Neural crest cell (in vitro differentiated cells): ENCODE measurements at regions not wholly inside any gene's neighbourhood (a gene's known extent, or its start where the extent isn't known, plus 50 kb on each side); places are given as distances from the start of the nearest gene placed in this dataset.

Experiments
- DNase-seq: peaks from one replicate; pipeline ENCODE4 v3.0.0; 2021; ENCODE audit warnings: low read depth, mixed read lengths, low spot score
- H3K27ac Mint-ChIP-seq: one replicate; pipeline ENCODE4 v1.8.0; 2021; ENCODE audit warnings: mild to moderate bottlenecking, mixed read lengths; ENCODE audit not compliant: unreplicated experiment
- H3K27me3 Mint-ChIP-seq: 2 replicates; pipeline ENCODE4 v1.8.0; 2021; ENCODE audit warnings: low read depth, mild to moderate bottlenecking, mixed read lengths
- H3K36me3 Mint-ChIP-seq: 2 replicates; pipeline ENCODE4 v1.8.0; 2021; ENCODE audit warnings: low read depth, mild to moderate bottlenecking, mixed read lengths
- H3K4me1 Mint-ChIP-seq: 2 replicates; pipeline ENCODE4 v1.8.0; 2021; ENCODE audit warnings: mixed read lengths
- H3K4me3 Mint-ChIP-seq: one replicate; pipeline ENCODE4 v1.8.0; 2021; ENCODE audit warnings: mild to moderate bottlenecking, mixed read lengths
- H3K9me3 Mint-ChIP-seq: 2 replicates; pipeline ENCODE4 v1.8.0; 2021; ENCODE audit warnings: mixed read lengths
- CTCF ChIP-seq: fragments of 200-600 bp; sonication (generic); conservative IDR thresholded peaks from 2 replicates; pipeline ENCODE4 v1.5.0; 2021; ENCODE audit warnings: antibody characterized with exemption, mild to moderate bottlenecking

- no peak overlapping the region for H3K4me3 Mint-ChIP-seq
Measured at GRCh38 chr18:37640504-37640903, 74.9 kb upstream of the CELF4 start.

GRCh38 chr18:37639846-37640245 is 74.2 kb upstream of the CELF4 start:
- no peaks in the 10 kb centered on the region for H3K4me1 Mint-ChIP-seq
- DNase-seq: no peak
- peaks cover 6% of the 10 kb centered on the region for H3K36me3 Mint-ChIP-seq
- no peak for TF ChIP-seq CTCF
- H3K27ac Mint-ChIP-seq: no peak overlapping the region
- no peaks in the 10 kb centered on the region for H3K27me3 Mint-ChIP-seq
- H3K4me3 Mint-ChIP-seq: no peak overlapping the region
- H3K9me3 Mint-ChIP-seq: peaks cover 7% of the 10 kb centered on the region

More at GRCh38 chr18:37640504-37640903, 74.9 kb upstream of the CELF4 start:
- Mint-ChIP-seq H3K4me1 (no peaks in the 10 kb centered on the region), H3K27me3 (no peaks in the 10 kb centered on the region), H3K36me3 (peaks cover 9% of the 10 kb centered on the region), H3K9me3 (peaks cover 10% of the 10 kb centered on the region), H3K27ac (no peak overlapping the region)
- DNase-seq: no peak
- TF ChIP-seq CTCF: no peak

- Mint-ChIP-seq H3K4me3 (no peak overlapping the region), H3K27ac (no peak overlapping the region), H3K36me3 (no peaks in the 10 kb centered on the region), H3K9me3 (no peaks in the 10 kb centered on the region), H3K27me3 (no peaks in the 10 kb centered on the region), H3K4me1 (no peaks in the 10 kb centered on the region)
- no peak for TF ChIP-seq CTCF
- DNase-seq: no peak
Measured at GRCh38 chr18:37637478-37637850, 71.9 kb upstream of the CELF4 start.

GRCh38 chr18:37636831-37637477 is 71.4 kb upstream of the CELF4 start:
- H3K4me1 Mint-ChIP-seq: no peaks in the 10 kb centered on the region
- H3K27ac Mint-ChIP-seq: no peak overlapping the region
- H3K27me3 Mint-ChIP-seq: no peaks in the 10 kb centered on the region
- H3K36me3 Mint-ChIP-seq: no peaks in the 10 kb centered on the region
- H3K9me3 Mint-ChIP-seq: no peaks in the 10 kb centered on the region
- H3K4me3 Mint-ChIP-seq: no peak overlapping the region
- DNase-seq: no peak
- TF ChIP-seq CTCF: no peak

GRCh38 chr18:37634516-37634915 is 68.9 kb upstream of the CELF4 start:
- no peak for TF ChIP-seq CTCF
- DNase-seq: no peak
- H3K4me1 Mint-ChIP-seq: no peaks in the 10 kb centered on the region
- H3K27ac Mint-ChIP-seq: no peak overlapping the region
- no peaks in the 10 kb centered on the region for H3K36me3 Mint-ChIP-seq
- H3K4me3 Mint-ChIP-seq: no peak overlapping the region
- H3K9me3 Mint-ChIP-seq: no peaks in the 10 kb centered on the region
- H3K27me3 Mint-ChIP-seq: peaks cover 3% of the 10 kb centered on the region
